ENCODE measurements at regions not wholly inside any gene's neighbourhood (a gene's known extent, or its start where the extent isn't known, plus 50 kb on each side); places are given as distances from the start of the nearest gene placed in this dataset.
"Not testable (repeated sequence)": the region's sequence is repeated elsewhere in the genome, so short reads cannot be mapped to it uniquely, and the experiment has no call there.

DNA sequence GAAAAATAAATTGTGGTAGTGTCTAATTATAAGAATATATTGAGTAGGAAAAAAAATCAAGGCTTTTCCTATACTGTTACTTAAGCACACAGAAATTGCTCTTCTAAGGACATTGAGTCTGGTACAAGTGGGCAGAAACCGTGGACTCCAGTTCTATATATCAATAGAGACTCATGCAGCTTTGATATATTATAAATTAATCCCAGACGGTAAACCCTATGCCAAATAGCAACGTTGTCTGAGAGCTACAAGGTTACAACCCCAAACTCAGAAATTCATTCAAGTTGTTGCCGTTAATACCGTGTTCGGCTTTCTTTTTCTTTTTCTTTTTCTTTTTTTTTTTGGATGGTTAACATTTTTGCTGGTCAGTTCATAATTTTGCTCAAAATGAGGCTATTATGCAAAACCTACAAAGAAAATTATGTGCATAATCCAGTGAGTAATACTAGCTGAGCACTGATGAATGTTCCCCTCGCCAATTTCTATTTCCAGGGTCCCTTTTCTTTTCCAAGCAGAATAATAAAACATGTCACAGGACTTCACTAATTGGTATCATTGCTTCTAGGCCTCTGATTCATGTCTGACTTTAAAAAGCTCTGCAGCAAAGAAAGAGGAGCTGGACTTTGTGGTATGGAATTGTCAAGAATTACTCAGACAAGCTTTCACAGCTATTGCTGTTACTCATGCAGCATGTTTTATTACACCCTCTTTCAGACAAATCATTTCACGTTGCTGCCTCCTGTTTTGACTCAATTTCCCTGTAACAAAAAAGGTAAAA is 737.7 kb downstream of the NLGN4X start:
- no peak for FAIRE-seq

DNA sequence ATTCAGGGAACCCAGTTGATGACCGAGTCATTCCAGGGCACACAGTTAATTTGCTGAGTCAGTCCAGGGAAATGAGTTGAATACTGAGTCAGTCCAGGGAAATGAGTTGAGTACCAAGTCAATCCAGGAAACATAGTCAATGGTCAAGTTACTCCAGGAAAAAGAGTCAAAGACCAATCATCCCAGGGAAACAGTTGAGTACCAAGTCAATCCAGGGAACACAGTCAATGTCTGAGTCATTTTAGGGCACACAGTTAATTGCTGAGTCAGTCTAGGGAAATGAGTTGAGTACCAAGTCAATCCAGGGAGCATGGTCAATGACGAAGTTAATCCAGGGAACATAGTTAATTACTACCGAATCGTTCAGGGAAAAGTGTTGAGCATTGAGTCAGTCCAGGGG is 754.4 kb downstream of the NLGN4X start:
- no peak for FAIRE-seq

DNA sequence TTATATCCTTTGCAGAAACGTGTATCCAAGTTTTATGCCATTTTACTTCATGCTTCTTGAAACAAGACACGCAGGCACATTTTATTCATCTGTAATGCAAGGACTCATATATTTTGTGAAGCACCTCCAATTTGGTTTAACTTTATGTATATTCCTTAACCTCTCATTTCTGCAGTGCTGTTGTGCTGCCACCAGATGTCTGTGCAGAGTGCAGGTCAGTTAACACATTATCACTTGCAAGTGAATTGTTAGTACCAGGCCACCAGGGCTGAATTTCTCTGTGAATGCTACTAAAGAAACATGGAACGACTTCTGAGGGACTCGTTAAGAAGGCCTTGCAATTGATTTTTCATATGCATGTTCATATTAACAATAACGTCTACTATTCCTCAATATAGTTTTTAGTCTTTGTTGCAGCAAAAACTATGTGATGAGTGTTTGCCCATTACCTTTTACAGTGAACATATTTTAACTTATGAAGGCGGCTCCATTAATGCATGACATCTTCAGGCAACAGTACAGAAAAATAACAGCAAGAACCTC is 770.3 kb downstream of the NLGN4X start:
- no peak for FAIRE-seq

DNA sequence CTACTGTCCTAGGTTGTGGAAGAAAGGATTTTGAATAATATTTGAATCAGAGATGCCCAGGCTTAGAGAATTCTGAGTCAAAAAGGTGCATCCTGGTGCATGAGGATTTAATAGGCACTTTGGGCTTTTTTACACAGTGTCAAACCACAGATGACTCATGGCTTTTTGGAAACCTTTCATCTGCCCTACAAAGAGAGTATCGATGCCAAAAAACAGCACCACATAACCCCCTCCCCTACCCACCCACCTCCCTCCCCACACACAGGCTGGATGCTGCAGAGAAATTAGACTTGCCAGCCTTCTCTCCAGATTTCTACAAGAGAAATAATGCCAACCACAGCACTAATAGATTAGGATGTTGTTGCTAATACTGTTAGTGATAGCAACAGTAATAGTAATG is 779.3 kb downstream of the NLGN4X start:
- FAIRE-seq: no peak

DNA sequence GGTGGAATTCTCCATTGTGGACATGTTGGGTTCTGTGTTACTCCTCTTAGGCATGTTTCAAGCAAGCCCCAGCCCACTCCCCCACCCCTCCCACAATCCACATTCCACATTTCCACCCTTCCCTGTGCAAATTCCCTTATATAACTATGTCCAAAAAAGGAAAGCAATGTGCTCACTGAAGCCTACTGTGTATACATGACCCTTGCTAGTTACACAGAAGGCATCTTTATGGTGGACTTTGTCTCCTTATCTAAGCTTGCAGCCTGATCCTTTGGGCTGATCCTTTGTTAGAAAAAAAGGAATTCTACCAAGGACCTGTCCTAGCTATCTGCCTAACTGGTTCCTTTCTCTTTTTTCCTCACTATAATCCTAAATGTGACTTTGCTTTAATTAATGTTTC is 796.8 kb downstream of the NLGN4X start:
- FAIRE-seq: no peak

DNA sequence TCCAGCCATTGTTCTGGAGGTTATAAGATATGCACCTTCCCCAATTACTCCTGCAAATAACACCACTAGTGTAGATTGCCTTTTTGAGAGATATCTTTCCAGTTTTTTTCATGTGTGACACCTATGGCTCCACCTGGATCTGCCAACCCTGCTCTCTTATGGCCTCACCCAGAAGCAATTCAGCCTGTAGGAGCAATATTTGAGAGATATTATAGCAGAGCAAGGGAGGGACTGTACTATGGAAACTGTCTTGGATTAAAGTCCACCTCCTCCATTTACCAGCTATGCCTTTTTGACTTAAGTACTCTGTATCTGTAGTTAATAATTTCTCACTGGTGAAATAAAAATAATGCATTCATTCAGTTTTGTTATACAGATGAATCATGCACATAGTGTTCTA is 803.5 kb downstream of the NLGN4X start:
- no peak for FAIRE-seq

DNA sequence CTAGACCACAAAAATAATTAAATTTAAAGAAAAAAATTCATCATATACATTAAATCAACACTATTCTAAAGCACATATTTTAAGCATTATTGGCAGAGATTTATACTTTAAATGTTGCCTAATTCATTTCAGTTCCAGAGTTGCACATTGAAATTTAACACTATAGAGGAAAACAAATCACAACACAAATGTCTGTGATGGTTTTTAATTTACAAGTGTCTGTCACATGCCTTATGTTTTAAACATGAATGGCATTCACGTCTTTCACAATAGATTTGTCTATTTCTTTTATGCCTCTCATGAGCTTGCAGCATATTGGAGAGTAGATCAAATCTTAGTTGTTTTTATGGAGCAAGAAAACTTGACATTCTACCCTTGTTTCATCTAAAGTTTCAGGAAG is 811.3 kb downstream of the NLGN4X start:
- FAIRE-seq: no peak

DNA sequence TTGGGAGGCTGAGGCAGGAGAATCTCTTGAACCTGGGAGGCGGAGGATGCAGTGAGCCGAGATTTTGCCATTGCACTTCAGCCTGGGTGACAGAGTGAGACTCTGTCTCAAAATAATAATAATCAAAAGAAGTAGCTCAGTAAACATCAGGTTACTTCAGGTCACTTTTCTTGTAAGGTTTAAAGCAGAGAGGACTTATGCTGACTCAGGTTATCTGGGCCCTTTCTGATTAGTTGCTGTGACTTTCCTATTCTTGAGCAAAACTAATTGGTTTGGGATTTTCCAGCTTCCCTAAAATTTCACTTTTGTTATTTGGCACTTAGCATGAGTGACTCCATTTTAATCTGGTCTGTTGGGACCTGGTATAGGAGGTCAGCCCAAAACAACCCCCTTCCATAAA is 812.9 kb downstream of the NLGN4X start:
- no peak for FAIRE-seq

DNA sequence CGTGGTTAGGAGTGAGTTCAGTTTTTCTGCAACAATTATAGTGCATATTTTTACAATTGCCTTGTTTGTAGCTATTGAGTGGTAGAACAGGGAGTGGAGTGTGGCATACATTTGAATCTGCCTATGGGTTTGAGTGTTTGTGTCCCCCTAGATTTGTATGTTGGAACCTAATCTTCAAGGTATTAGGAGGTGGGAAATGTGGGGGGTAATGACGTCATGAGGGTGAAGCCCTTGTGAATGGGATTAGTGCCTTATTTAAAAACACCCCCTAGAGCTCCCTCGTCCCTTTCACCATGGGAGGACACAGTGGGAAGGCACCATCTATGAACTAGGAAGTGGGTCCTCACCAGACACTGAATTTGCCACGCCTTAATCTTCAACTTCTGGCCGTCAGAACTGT is 819.6 kb downstream of the NLGN4X start:
- no peak for FAIRE-seq

DNA sequence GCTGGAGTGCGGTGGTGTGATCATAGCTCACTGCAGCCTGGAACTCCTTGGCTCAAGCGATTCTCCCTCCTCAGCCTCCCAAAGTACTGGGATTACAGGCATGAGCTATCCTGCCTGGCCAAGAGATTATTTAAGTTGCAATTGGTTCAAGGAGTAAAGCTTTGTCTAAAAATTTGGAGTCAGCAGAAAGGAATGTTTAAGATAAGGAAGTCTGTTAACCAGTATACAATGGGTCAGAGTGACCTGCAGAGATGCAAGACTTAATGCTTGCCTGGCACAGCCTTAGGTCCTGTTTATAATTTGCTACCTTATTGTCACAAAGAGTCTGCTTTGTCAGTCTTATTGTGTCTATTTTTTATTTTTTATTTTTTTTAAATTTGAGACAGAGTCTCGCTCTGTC is 826.2 kb downstream of the NLGN4X start:
- no peak for FAIRE-seq

DNA sequence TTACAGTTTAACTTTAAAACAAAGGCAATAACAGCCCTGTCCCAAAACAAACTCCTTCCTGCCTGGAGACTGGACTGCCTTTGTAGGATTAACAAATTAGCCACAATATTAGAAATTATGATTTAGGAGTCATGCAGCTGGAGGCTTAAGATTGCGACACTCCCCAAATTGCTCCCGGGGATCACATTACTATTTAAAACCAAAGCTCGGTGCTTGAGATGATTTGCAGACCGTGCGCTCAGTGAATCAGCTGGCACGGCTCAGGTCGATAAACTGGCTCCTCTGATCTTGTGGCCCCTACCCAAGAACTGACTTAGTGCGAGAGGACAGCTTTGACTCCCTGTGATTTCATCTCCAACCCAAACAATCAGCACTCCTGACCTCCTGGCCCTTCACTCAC is 829.3 kb downstream of the NLGN4X start:
- FAIRE-seq: no peak

DNA sequence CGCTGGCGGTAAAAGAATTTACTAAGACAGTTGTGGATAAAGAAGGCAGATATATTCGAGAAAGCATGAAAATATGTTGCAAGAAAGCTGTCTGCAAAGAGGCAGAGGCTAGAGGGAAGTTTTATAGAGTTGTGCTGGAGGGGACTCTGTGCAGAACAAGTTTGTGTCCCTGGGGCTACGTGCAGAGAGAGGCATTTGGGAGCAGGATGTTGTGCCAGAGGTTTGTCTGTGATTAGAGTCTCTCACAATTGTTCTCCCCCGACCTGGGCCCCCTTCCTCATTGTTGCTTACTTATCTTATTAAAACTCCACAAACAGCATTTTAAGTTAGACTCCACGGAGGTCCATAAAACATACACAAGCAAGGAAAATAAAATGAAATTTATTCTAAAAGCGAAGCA is 831.3 kb downstream of the NLGN4X start:
- FAIRE-seq: no peak

DNA sequence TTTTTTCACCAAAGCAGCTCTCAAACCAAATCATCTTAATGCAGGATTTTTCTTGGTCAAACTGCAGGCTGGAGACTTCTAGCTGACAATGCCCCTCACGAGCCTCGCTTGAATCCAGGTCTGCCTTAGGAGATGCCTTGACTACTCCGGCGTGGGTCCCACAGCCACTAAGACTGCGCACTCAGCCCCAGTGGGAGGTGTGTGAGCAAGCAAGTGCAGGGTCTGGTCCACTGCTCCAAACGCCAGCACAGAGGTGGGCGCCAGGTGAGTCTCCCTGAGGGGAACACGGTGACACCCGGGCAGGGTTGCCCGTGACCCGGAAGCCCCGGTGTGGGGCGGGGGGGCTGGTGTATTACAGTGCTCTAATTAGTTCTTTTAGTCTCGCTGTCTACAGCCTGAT is 838.3 kb downstream of the NLGN4X start:
- no peak for FAIRE-seq

DNA sequence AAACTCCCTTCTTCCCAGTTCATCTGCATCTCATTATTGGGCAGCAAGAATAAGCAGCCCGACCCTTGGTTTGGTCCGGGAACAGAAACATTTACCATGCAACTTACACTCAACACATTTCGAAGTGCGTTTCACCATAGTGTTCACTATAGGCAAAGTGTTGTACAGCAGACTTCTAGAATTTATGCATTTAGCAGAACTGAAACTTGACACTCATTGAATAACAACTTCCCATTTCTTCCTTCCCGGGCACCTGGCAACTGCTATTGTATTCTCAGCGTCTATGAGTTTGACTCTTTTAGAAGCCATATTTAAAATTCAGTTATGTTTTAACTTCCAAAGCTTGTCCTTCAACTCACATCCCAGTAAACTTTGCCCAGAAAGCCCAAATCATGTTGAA is 840.6 kb downstream of the NLGN4X start:
- no peak for FAIRE-seq

DNA sequence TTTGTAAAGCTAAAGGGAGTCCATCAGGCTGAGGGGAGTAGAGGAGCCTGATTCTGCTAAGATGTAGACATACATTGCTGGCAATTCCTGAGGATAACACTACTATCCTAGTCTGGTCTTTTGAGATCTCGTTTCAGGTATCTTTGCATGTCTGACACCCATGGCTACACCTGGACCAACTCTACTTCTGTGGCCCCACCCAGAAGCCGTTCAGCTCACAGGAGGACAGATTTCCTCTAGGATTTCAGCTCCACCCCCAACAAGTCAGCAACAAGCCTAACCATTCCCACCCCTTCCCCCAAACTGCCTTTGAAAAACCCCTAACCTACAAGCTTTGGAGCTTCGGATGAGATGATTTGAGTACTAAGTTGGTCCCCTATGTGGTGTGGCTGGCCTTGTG is 848.2 kb downstream of the NLGN4X start:
- FAIRE-seq: no peak

DNA sequence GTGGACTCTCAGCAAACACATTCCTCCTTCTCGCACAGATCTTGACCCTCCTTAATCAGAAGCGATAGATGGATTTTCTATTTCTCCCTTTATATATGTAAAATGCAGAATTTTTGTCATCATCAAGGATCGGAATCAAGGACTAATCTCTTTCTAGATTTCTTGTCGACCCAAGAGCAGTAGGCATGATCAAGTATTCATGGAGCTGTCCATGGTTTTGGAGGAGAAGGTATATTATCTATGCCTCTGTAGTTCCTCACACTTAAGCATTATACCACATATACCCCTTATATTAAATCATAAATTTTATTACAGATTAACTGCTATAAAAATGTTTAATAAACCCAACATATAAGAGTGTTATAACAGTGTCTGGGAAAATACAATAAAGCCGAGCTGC is 886.8 kb downstream of the NLGN4X start:
- no peak for FAIRE-seq

DNA sequence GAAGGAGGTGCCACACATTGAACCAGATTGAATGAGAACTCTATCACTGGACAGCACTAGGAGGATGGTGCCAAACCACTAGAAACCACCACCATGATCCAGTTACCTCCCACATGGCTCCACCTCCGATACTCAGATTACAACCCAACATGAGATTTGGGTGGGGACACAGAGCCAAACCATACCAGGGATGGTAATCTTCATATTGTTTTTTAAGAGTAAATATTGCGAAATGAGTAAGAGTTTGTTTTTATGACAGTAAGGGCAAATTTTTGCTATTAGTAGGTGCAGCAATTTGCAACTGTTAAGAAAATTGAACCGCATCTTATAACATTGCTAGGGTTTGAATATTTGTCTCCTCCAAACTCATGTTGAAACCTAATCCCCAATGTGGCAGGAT is 891.5 kb downstream of the NLGN4X start:
- no peak for FAIRE-seq

DNA sequence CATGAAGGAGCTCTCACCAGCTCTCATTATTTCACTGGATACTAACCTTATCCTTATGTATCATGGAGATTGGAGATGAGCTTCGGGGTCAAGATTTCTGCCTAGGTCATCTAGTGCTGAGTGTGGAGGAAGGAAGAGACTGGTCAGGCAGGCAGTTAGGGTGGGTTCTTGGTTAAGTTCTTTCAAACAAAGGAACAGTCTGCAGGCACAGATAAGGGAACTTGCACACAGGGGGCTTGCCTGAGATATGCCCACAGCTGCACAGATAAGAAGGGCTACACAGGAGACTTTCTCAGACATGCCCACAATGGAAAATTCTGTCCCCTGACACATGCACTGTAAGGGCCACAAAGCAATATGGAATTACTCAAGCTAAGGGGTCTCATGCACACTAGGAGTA is 904.1 kb downstream of the NLGN4X start:
- FAIRE-seq: no peak

DNA sequence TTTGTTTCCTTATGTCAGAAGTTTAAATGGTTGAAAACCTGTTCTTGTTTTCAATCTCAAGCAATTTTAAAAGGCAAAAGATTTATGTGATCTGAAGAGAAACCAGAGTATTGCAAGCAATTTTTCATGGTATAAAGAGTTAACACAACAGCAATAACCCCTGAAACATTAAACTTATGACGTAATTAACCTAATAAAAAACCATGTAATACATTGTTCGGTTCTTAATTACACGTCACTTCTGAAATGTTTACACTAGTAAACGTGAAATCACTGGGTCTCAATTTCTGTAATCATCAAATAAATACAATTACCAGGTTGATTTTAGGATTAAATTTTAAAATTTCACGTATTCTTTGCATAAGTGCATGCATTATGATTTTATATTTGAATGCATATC is 914.5 kb downstream of the NLGN4X start:
- no peak for FAIRE-seq

DNA sequence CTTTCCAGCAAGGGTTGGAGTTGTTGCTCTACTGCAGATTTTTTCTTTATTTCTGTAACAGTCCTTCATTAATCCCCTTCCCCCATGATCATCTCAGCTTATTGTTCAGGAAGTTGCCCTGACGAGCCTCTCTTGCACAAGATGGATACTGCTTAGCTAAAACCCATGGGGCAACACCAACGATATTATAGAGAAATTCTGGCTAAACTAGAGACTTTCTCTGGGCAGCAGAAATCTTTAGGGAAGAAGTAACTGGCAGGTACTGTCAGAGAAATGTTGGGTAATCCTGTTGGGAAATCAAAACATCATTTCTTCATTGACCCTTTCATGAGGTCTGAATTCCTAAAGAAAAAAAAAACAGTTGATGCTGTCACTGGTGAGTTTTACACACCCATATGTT is 921.3 kb downstream of the NLGN4X start:
- FAIRE-seq: no peak

DNA sequence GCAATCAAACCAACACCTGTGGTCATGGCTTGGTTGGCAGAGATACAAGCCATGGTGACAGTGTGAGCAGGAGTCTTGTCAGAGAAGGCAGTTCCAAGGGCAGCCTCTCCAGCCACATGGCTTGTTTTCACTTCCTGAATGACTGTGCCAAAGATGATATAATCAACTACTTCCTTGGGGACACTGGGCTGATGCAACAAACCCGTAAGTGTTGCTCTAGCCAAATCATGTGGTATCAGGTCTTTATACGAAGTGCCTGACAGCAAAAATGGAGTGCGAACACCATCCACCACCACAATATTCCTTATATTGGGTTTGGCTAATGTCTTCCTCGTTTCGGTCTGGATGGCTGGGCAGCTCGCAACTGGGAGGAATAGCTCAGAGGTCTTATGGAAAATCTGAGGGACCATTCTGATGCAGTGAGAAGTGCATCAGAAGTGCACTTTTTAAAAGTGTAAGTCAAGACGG is 922.0 kb downstream of the NLGN4X start:
- no peak for FAIRE-seq

DNA sequence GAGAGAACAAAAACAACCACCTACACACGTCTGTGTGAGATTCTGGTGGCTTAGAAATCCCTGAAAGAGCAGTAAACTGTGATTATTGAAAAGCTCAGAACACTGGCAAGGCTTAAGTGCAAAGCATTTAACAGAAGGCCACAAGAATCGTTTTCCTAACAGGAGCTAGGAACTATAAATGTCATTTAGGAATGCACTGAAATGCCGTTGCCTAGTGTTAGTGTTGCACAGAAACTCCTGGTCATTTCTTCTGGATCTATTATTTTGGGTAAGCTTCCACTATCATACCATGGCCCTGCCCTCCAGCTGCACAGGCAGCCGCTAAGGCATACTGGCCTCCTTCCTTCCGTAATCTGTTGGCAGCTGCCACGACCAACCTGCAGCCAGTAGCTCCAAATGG is 923.2 kb downstream of the NLGN4X start:
- FAIRE-seq: no peak

DNA sequence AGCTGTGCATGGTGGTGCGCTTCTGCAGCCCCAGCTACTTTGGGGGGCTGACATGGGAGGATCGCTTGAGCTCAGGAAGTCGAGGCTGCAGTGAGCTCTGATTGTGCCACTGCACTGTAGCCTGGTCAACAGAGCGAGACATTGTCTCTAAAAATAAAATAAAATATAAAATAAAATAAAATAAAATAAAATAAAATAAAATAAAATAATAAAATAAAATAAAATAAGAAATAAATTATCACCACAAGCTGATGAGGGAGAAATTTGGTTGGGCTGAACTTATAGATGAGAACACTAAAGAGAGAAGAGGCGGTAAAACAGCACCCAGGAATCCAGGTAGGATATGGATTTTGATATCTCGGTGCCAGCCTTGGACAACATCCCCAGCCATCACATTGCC is 933.7 kb downstream of the NLGN4X start:
- FAIRE-seq: no peak

DNA sequence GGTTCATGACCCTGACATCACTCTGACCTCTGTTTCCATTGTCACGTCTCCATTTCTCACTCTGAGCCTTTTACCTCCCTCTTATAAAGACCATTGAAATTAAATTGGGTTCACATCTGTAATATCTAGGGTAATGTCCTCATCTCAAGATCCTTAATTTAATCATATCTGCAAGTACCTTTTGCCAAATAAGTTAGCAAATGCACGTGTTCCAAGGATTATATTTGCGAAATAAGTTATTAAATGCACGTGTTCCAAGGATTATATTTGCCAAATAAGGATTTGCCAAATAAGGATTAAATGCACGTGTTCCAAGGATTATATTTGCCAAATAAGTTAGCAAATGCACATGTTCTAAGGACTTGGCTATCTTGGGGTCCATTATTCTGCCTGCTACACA is 938.0 kb downstream of the NLGN4X start:
- no peak for FAIRE-seq

DNA sequence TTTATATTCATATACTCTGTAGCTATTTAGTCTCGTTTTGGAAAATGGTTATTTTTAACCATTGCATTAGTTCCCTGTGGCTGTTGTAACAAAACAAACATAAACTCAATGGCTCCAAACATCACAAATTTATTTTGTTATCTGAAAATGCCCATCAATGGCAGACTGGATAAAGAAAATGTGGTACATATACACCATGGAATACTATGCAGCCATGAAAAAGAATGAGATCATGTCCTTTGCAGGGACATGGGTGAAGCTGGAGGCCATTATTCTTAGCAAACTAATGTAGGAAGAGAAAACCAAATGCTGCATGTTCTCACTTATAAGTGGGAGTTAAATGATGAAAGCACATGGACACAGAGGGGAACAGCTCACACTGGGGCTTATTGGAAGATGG is 938.7 kb downstream of the NLGN4X start:
- FAIRE-seq: not testable (repeated sequence)
